MCF 10A (cell line): ENCODE measurements at regions not wholly inside any gene's neighbourhood (a gene's known extent, or its start where the extent isn't known, plus 50 kb on each side); places are given as distances from the start of the nearest gene placed in this dataset.
A peak's percentile ranks its signal among the peaks of the same experiment; 100 is the strongest.

Experiments used
- BruUV-seq: library from RNA; stranded (reverse); fragments of 400-500 nt; replicated peaks from 2 replicates; lab custom pipeline; 2021; lab: Mats Ljungman, UMichigan
- CTCF ChIA-PET: fragments of 300-600 bp; sonication (Branson Sonifier 250); formaldehyde crosslinking; extraction: SDS; loops from one replicate; lab custom pipeline; 2021; ENCODE audit warnings: antibody characterized with exemption, inconsistent platforms; lab: Yijun Ruan, JAX
- POLR2A ChIA-PET: fragments of 300-600, 350-650 bp; sonication (Branson Sonifier 250); formaldehyde crosslinking; extraction: SDS; loops from one replicate; lab custom pipeline; 2020; ENCODE audit warnings: antibody characterized with exemption, inconsistent platforms; lab: Yijun Ruan, JAX
- DNase-seq: peaks from one replicate; pipeline ENCODE4 v3.0.0-alpha.2; 2018; ENCODE audit not compliant: unreplicated experiment
- H3K27ac Mint-ChIP-seq: one replicate; pipeline ENCODE4 v1.8.0; 2022; ENCODE audit warnings: mild to moderate bottlenecking, low read depth, mixed read lengths; ENCODE audit not compliant: unreplicated experiment
- H3K27me3 Mint-ChIP-seq: one replicate; pipeline ENCODE4 v1.8.0; 2022; ENCODE audit warnings: mixed read lengths; ENCODE audit not compliant: insufficient read depth, unreplicated experiment
- H3K36me3 Mint-ChIP-seq: one replicate; pipeline ENCODE4 v1.8.0; 2022; ENCODE audit warnings: mild to moderate bottlenecking, moderate library complexity, mixed read lengths; ENCODE audit not compliant: insufficient read depth, unreplicated experiment
- H3K4me1 Mint-ChIP-seq: one replicate; pipeline ENCODE4 v1.8.0; 2022; ENCODE audit warnings: mixed read lengths; ENCODE audit not compliant: insufficient read depth, unreplicated experiment
- H3K4me3 Mint-ChIP-seq: one replicate; pipeline ENCODE4 v1.8.0; 2022; ENCODE audit warnings: mild to moderate bottlenecking, moderate library complexity, mixed read lengths; ENCODE audit not compliant: unreplicated experiment
- H3K9me3 Mint-ChIP-seq: one replicate; pipeline ENCODE4 v1.8.0; 2022; ENCODE audit warnings: mixed read lengths; ENCODE audit not compliant: unreplicated experiment
- intact Hi-C: fragments of 100-400 bp; cut with micrococcal nuclease; formaldehyde crosslinking; loops from 2 replicates; pipeline ENCODE4 v1.14.1; 2022
- TF ChIP-seq, protein P1 (sequence below): fragments of 200-600 bp; IDR thresholded peaks from one replicate; pipeline ENCODE4 v1.8.0; 2022; ENCODE audit warnings: antibody characterized with exemption, mild to moderate bottlenecking; ENCODE audit not compliant: unreplicated experiment

DNA sequence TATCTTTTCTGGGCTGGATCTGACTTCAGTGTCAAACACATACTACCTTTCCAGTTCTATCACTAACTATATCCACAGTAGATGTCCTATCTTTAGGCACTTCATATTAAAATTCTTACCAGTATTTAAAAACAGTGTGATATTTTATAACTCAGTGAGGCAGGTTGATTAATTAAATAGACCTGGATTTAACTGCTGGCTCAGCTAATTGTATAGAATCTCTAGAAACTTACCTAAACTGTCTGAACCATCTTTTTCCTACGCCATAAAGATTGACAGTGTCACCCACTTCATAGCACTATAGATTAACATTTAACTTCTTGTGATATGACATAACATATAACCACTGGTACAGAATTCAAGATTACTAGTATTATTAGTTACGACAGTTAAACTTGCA lies 935.3 kb downstream of the FAT4 start:
- Mint-ChIP-seq H3K4me3 (no peak overlapping the region), H3K36me3 (no peaks in the 10 kb centered on the region)
- TF ChIP-seq, protein P1, sequence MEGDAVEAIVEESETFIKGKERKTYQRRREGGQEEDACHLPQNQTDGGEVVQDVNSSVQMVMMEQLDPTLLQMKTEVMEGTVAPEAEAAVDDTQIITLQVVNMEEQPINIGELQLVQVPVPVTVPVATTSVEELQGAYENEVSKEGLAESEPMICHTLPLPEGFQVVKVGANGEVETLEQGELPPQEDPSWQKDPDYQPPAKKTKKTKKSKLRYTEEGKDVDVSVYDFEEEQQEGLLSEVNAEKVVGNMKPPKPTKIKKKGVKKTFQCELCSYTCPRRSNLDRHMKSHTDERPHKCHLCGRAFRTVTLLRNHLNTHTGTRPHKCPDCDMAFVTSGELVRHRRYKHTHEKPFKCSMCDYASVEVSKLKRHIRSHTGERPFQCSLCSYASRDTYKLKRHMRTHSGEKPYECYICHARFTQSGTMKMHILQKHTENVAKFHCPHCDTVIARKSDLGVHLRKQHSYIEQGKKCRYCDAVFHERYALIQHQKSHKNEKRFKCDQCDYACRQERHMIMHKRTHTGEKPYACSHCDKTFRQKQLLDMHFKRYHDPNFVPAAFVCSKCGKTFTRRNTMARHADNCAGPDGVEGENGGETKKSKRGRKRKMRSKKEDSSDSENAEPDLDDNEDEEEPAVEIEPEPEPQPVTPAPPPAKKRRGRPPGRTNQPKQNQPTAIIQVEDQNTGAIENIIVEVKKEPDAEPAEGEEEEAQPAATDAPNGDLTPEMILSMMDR: no peak

DNA sequence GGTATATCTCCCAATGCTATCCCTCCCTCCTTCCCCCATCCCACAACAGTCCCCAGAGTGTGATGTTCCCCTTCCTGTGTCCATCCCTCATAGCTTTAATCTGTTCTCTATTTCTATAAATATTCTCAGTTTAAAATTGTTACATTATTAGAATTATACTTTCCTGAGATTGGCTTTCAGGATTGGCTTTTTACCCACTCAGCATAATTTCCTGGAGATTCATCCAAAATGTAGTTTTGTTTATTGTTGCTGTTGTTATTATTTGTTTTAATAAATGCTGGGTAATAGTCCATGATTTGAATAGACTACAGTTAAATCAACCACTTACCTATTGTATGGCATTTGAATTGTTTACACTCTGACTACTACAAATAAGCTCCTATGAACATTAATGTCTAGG lies 936.4 kb downstream of the FAT4 start:
- ChIA-PET POLR2A (no interaction called here), CTCF (no interaction called here)
- no peaks in the 10 kb centered on the region for H3K9me3 Mint-ChIP-seq
- intact Hi-C loops: no loop called here
- no peak overlapping the region for H3K4me3 Mint-ChIP-seq
- DNase-seq: no peak
- TF ChIP-seq, protein P1: no peak
- no peaks in the 10 kb centered on the region for H3K27me3 Mint-ChIP-seq
- no peak overlapping the region for H3K27ac Mint-ChIP-seq
- no peaks in the 10 kb centered on the region for H3K36me3 Mint-ChIP-seq
- H3K4me1 Mint-ChIP-seq: no peaks in the 10 kb centered on the region
- BruUV-seq: no TSS peak

More for the DNA sequence above, 935.3 kb downstream of the FAT4 start:
- no TSS peak for BruUV-seq
- no peaks in the 10 kb centered on the region for H3K27me3 Mint-ChIP-seq
- no peak for DNase-seq
- H3K9me3 Mint-ChIP-seq: peaks cover 6% of the 10 kb centered on the region
- H3K4me1 Mint-ChIP-seq: no peaks in the 10 kb centered on the region
- intact Hi-C loops: no loop called here
- ChIA-PET CTCF (no interaction called here), POLR2A (no interaction called here)
- no peak overlapping the region for H3K27ac Mint-ChIP-seq

DNA sequence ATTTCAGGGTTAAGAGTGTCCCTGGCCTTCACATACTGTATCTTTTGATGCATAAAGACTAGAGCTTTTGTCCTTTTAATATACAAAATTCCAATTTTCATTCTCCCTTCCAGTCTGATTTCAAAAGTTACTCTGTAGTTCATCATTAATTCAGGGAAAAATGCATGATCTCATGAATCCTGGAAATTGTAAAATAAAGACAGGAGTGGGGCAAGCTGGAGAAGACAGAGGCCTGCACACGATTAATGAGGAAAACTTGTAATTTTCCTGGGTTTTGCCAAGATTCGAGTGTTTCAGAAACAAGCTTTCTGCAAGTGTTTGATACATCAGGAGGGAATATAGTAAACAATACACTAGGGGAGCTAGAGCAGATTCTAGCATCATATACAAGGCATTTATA lies 947.9 kb downstream of the FAT4 start:
- TF ChIP-seq, protein P1: no peak
- Mint-ChIP-seq H3K4me3 (no peak overlapping the region), H3K27ac (no peak overlapping the region), H3K36me3 (no peaks in the 10 kb centered on the region), H3K27me3 (no peaks in the 10 kb centered on the region), H3K4me1 (peaks cover 4% of the 10 kb centered on the region), H3K9me3 (no peaks in the 10 kb centered on the region)
- ChIA-PET CTCF (interaction anchor here (0.7 kb wide), 2 partner anchors 321 to 329 kb away, joined by 3 to 4 read pairs; no protein-coding TSS in a partner anchor), POLR2A (interaction anchor here (0.6 kb wide), 1 partner anchor 53 kb away, joined by 3 read pairs; no protein-coding TSS in a partner anchor)
- BruUV-seq: no TSS peak
- intact Hi-C loops: no loop called here
- DNase-seq: no peak

DNA sequence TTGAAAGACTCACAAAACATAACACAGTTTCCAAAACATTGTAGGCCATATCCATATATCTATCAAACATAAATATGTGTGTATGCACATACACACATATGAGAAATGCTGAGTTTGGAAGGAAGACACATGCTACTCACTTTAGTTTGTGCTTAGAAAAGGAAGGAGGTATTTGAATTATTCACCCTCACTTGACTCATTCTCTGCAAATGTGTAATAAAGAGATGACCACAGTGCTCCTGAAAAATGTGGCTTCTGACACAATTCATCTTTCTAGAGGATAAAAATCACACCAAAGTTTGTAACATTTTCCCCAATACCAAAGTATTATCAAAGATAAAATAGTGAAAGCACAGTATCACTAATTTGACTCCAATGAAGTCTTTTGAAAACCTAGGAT lies 950.1 kb downstream of the FAT4 start:
- Mint-ChIP-seq H3K27ac (no peak overlapping the region), H3K4me1 (peaks cover 6% of the 10 kb centered on the region), H3K36me3 (no peaks in the 10 kb centered on the region), H3K9me3 (no peaks in the 10 kb centered on the region), H3K4me3 (no peak overlapping the region), H3K27me3 (no peaks in the 10 kb centered on the region)
- intact Hi-C loops: no loop called here
- ChIA-PET CTCF (no interaction called here), POLR2A (interaction anchor here (0.8 kb wide), 1 partner anchor 119 kb away, joined by 3 read pairs; no protein-coding TSS in a partner anchor)
- no TSS peak for BruUV-seq
- peak; percentile 21 for DNase-seq
- TF ChIP-seq, protein P1: no peak
